Testis (tissue), 2 donors: ENCODE measurements at regions not wholly inside any gene's neighbourhood (a gene's known extent, or its start where the extent isn't known, plus 50 kb on each side); places are given as distances from the start of the nearest gene placed in this dataset.

ENCODE experiments used
- DNase-seq: peaks from one replicate; pipeline ENCODE4 v3.0.0-alpha.2; 2019
- H3K27ac ChIP-seq, 2 donors: fragments of 200-600 bp; sonication (generic); one replicate each; pipeline ENCODE4 v1.5.1; 2019
- H3K27me3 ChIP-seq: fragments of 200-600 bp; sonication (generic); one replicate; pipeline ENCODE4 v1.5.1; 2019
- H3K36me3 ChIP-seq: fragments of 200-600 bp; sonication (generic); one replicate; pipeline ENCODE4 v1.5.1; 2017; ENCODE audit warnings: low read depth; ENCODE audit errors: missing control alignments
- H3K4me1 ChIP-seq: fragments of 200-600 bp; sonication (generic); one replicate; pipeline ENCODE4 v1.5.1; 2019
- H3K4me3 ChIP-seq, 2 donors: fragments of 200-600 bp; sonication (generic); one replicate each; pipeline ENCODE4 v1.5.1; 2017 to 2019
- H3K9me3 ChIP-seq: fragments of 200-600 bp; sonication (generic); one replicate; pipeline ENCODE4 v1.5.1; 2017
- CTCF ChIP-seq, 3 experiments: fragments of 450-650 bp in 2 of 3; fragments of 200-600 bp in 1 of 3; sonication (generic) in 1 of 3; IDR thresholded peaks; one replicate each; pipeline ENCODE4 v1.5.1; 2016 to 2019; ENCODE audit warnings: antibody characterized with exemption in 3 of 3, mild to moderate bottlenecking in 2 of 3, moderate library complexity in 1 of 3
- POLR2A ChIP-seq: fragments of 450-650 bp; IDR thresholded peaks from one replicate; pipeline ENCODE4 v1.6.1; 2017; ENCODE audit warnings: antibody characterized with exemption, mild to moderate bottlenecking, moderate library complexity
- WGBS, 2 donors: methylation state at CpG; one replicate each; pipeline ENCODE4 v1.1.5; 2018; 5-methylcytosine and 5-hydroxymethylcytosine counted together
- intact Hi-C: fragments of 100-400 bp; cut with DNase I; formaldehyde crosslinking; loops from one replicate; pipeline ENCODE4 v1.15.1; 2023; ENCODE audit warnings: low total_unique reads

GRCh38 chr4:174438711-174439110 lies 83.6 kb downstream of the HPGD start:
- intact Hi-C loops: no loop called here
- Histone ChIP-seq H3K9me3 (no peaks in the 10 kb centered on the region), H3K4me1 (no peaks in the 10 kb centered on the region), H3K4me3 (no peak overlapping the region), H3K27ac (no peak overlapping the region), H3K27me3 (no peaks in the 10 kb centered on the region), H3K36me3 (no peaks in the 10 kb centered on the region)
- TF ChIP-seq POLR2A (no peak), CTCF (IDR thresholded peaks at IDR 0.05) (no peak)
- WGBS, 2 donors: 96 to 98% methylated on average over 7 of the region's 7 CpGs
- no peak for DNase-seq

GRCh38 chr4:174437749-174438148 lies 84.5 kb downstream of the HPGD start:
- WGBS, 2 donors: 44 to 56% methylated on average over 1 of the region's 1 CpG
- intact Hi-C loops: no loop called here
- H3K27ac ChIP-seq: no peak overlapping the region
- no peaks in the 10 kb centered on the region for H3K27me3 ChIP-seq
- H3K4me1 ChIP-seq: no peaks in the 10 kb centered on the region
- no peaks in the 10 kb centered on the region for H3K36me3 ChIP-seq
- no peak for TF ChIP-seq CTCF (IDR thresholded peaks at IDR 0.05)
- TF ChIP-seq POLR2A: no peak
- no peak overlapping the region for H3K4me3 ChIP-seq
- no peaks in the 10 kb centered on the region for H3K9me3 ChIP-seq
- no peak for DNase-seq

- Histone ChIP-seq H3K9me3 (no peaks in the 10 kb centered on the region), H3K4me3 (no peak overlapping the region), H3K36me3 (no peaks in the 10 kb centered on the region), H3K27me3 (no peaks in the 10 kb centered on the region), H3K27ac (no peak overlapping the region), H3K4me1 (no peaks in the 10 kb centered on the region)
- DNase-seq: no peak
- no peak for TF ChIP-seq POLR2A
- TF ChIP-seq CTCF (IDR thresholded peaks at IDR 0.05): no peak
- WGBS, 2 donors: 32 to 36% methylated on average over 2 of the region's 2 CpGs
- intact Hi-C loops: no loop called here
These were observed 85.0 kb downstream of the HPGD start for GRCh38 chr4:174437324-174437723.

DNA sequence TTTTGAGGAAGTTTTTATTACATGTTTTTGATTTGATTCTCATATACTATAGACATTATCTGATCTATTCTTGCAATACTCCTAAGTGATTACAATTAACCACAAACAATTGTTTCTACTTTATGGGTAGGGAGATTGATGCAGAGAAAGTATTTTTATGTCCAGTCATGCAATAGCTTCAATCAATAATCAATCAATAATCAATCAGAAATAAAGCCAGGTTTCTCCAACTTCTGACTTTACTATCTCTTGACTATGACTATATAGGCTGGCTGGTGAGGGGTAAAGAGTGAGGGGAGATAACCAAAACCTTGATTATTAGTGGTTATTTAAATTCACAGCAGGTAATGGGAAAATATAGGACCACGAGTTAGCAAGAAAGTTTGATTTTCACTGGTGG lies 85.9 kb downstream of the HPGD start:
- H3K4me3 ChIP-seq: no peak overlapping the region
- WGBS, 2 donors: 90 to 92% methylated on average over 1 of the region's 1 CpG

More for the DNA sequence above, 85.9 kb downstream of the HPGD start:
- intact Hi-C loops: no loop called here
- no peaks in the 10 kb centered on the region for H3K4me1 ChIP-seq
- TF ChIP-seq CTCF (IDR thresholded peaks at IDR 0.05) (no peak), POLR2A (no peak)
- no peak overlapping the region for H3K27ac ChIP-seq
- no peaks in the 10 kb centered on the region for H3K36me3 ChIP-seq
- no peaks in the 10 kb centered on the region for H3K27me3 ChIP-seq
- H3K9me3 ChIP-seq: no peaks in the 10 kb centered on the region
- DNase-seq: no peak
